22Rv1 (cell line): ENCODE measurements at regions not wholly inside any gene's neighbourhood (a gene's known extent, or its start where the extent isn't known, plus 50 kb on each side); places are given as distances from the start of the nearest gene placed in this dataset.

Experiments
- ZFX ChIP-seq: fragments of 450-650 bp; IDR thresholded peaks from 2 replicates; pipeline ENCODE4 v1.6.1; 2017; ENCODE audit warnings: antibody characterized with exemption, borderline replicate concordance
- TF ChIP-seq, protein P1 (sequence below): fragments of 450-650 bp; IDR thresholded peaks from 2 replicates; pipeline ENCODE4 v1.5.1; 2017; ENCODE audit warnings: mild to moderate bottlenecking

DNA sequence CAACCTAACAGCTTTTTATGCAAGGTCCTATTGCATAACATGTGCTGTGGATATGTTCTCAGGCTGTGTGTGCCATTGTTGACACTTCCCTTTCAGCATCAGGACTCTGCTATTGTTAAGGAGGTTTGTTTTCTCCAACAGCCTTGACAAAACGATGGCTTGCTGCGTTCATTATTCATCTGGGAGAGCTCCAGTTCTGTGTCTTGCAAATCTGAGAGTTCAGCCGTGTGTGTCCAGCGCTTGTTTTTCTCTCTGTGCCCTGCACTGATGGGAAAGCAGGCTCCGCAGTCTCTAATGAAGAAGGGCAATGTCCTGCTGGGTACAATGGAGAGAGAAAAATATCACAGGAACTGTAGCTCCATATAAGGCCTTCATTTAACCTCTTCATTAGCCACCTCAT, 63.7 kb downstream of the CLDN17 start:
- TF ChIP-seq, protein P1, sequence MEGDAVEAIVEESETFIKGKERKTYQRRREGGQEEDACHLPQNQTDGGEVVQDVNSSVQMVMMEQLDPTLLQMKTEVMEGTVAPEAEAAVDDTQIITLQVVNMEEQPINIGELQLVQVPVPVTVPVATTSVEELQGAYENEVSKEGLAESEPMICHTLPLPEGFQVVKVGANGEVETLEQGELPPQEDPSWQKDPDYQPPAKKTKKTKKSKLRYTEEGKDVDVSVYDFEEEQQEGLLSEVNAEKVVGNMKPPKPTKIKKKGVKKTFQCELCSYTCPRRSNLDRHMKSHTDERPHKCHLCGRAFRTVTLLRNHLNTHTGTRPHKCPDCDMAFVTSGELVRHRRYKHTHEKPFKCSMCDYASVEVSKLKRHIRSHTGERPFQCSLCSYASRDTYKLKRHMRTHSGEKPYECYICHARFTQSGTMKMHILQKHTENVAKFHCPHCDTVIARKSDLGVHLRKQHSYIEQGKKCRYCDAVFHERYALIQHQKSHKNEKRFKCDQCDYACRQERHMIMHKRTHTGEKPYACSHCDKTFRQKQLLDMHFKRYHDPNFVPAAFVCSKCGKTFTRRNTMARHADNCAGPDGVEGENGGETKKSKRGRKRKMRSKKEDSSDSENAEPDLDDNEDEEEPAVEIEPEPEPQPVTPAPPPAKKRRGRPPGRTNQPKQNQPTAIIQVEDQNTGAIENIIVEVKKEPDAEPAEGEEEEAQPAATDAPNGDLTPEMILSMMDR, result no peak
- TF ChIP-seq ZFX, result no peak
